ENCODE measurements at regions not wholly inside any gene's neighbourhood (a gene's known extent, or its start where the extent isn't known, plus 50 kb on each side); places are given as distances from the start of the nearest gene placed in this dataset.

DNA sequence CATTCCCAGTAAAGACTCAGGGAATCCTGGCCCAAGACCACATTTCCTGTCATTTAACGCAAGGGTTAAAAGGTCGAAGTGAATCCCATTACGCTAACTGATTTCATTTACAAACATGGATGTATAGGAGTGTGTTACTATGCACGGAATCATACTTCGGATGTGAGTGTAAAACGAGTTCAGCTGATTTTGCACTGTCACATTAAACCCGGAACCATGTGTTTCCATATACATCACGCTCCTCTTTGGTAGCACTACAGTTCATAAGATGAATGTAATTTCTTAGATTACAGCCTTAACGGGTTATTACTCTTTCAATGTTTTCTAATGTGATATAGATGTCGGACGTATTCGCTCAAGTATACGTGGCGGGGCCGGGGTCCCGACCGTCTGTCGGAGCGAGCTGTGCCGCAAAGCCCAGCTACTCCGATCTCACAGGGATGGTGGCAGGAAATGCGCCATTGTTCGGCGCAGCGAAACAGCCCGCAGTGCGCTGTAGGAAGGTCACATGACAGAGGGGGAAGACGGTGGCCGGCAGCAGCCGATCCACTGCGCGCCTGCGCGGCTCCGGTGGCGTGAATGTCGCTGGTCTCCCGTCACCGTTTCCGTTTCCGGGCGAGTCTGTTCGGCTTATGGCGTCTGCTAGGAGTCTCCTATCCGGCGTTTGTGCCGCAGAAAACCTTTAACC is 97.3 kb downstream of the NPAP1 start:
- peak overlapping the region; percentile 41; the same call in 1 of the 2 replicates for H2BK5ac ChIP-seq (ENCODE audit: low read depth, low read length)
- CTCF ChIA-PET (ENCODE audit: partially characterized antibody) = interaction anchor here (1.0 kb wide), 1 partner anchor 368 kb away, joined by 3 read pairs; no protein-coding TSS in a partner anchor
- peak overlapping the region; percentile 66 for H2AFZ ChIP-seq (ENCODE audit: low read length)
- 0 out of 2 replicates have a peak overlapping the region, but pooled peaks have one; percentile 20 for H2BK12ac ChIP-seq (ENCODE audit: low read depth, low read length)
- H2BK20ac ChIP-seq (ENCODE audit: low read length) = no peak overlapping the region
- H3K36me3 ChIP-seq (ENCODE audit: control insufficient read depth in 2 of 4, insufficient read depth in 4 of 4, low read length in 3 of 4) = no peaks in the 10 kb centered on the region
- no peaks in the 10 kb centered on the region; the same call in 1 of the 2 replicates for H3K23me2 ChIP-seq (ENCODE audit: low read depth, low read length)
- peak overlapping the region; percentile 77 for H4K91ac ChIP-seq (replicated peaks; ENCODE audit: insufficient read length, low read length)
- H3K79me1 ChIP-seq (ENCODE audit: low read depth, low read length) = no peaks in the 10 kb centered on the region
- H3K27ac ChIP-seq (ENCODE audit: low read depth, low read length) = no peak overlapping the region
- no peaks in the 10 kb centered on the region for H3K27me3 ChIP-seq (replicated peaks in 1 of 4; ENCODE audit: control insufficient read depth in 3 of 4, extremely low read depth in 1 of 4, insufficient read depth in 3 of 4, low read length in 3 of 4)
- peak overlapping the region; percentile 34 for H3K56ac ChIP-seq (replicated peaks; ENCODE audit: insufficient read length, low read depth, low read length)
- POLR2A ChIA-PET (ENCODE audit: partially characterized antibody) = interaction anchor here (0.7 to 1.6 kb wide), 9 partner anchors 12 to 185 kb away, joined by 3 to 5 read pairs (median 3); no protein-coding TSS in a partner anchor
- peak overlapping the region in 1 of 2 experiments; percentile 64; a peak in 2 of 4 replicates for H3K4me2 ChIP-seq (ENCODE audit: insufficient read depth in 1 of 2, low read depth in 2 of 2, low read length in 2 of 2)
- H3K18ac ChIP-seq (ENCODE audit: extremely low read depth, low read length) = no peak overlapping the region
- DNase-seq (ENCODE audit: low read depth in 1 of 2, low spot score in 2 of 2) (peak; percentile 73 to 79), FAIRE-seq (no peak)
- H2AK5ac ChIP-seq (ENCODE audit: low read depth, low read length) = no peak overlapping the region
- H3K4me1 ChIP-seq (replicated peaks in 1 of 4; ENCODE audit: control insufficient read depth in 3 of 4, insufficient read depth in 4 of 4, low read length in 3 of 4) = peaks cover 0 to 3% (median 0%) of the 10 kb centered on the region in 4 experiments; a peak in 1 of 7 replicates
- H3K9me3 ChIP-seq (ENCODE audit: insufficient read depth in 2 of 2, low read depth in 1 of 2, low read length in 1 of 2) = peaks cover 0 to 15% of the 10 kb centered on the region in 2 experiments; a peak in 2 of 4 replicates
- peak overlapping the region; percentile 92 for H2BK120ac ChIP-seq (replicated peaks; ENCODE audit: low read depth, low read length)
- H4K20me1 ChIP-seq (replicated peaks in 1 of 2; ENCODE audit: control insufficient read depth in 1 of 2, insufficient read depth in 2 of 2, low read length in 2 of 2) = no peaks in the 10 kb centered on the region
- H3K14ac ChIP-seq (ENCODE audit: insufficient read length) = no peak overlapping the region
- 96% methylated on average over 47 of the region's 47 CpGs; no CpG with 5 or more reads in 1 of the 2 experiments for WGBS, 2 experiments (ENCODE audit: extremely low coverage in 1 of 2, insufficient coverage in 1 of 2, insufficient read length in 1 of 2, insufficient replicate concordance in 2 of 2, low coverage in 1 of 2, low lambda C conversion rate in 2 of 2, missing lambda C conversion rate in 1 of 2)
- H3K9ac ChIP-seq (replicated peaks in 1 of 4; ENCODE audit: extremely low read depth in 1 of 4, low read depth in 3 of 4, low read length in 3 of 4) = peak overlapping the region in 1 of 4 experiments; percentile 15; a peak in 1 of 7 replicates
- peak overlapping the region; percentile 31; the same call in 1 of the 2 replicates for H4K8ac ChIP-seq (ENCODE audit: extremely low read depth, insufficient read depth, low read length)
- H3K79me2 ChIP-seq (ENCODE audit: control insufficient read depth in 1 of 2, insufficient read depth in 2 of 2, low read length in 2 of 2) = no peaks in the 10 kb centered on the region
- peak overlapping the region; percentile 39 for H3K4ac ChIP-seq (replicated peaks; ENCODE audit: insufficient read length, low read depth, low read length)
- no peak overlapping the region for H2BK15ac ChIP-seq (ENCODE audit: low read length)
- peak overlapping the region; percentile 33 for H4K5ac ChIP-seq (ENCODE audit: insufficient read length, low read depth, low read length)
- peak overlapping the region in 1 of 4 experiments; percentile 44; a peak in 2 of 8 replicates for H3K4me3 ChIP-seq (ENCODE audit: extremely low read depth in 1 of 4, insufficient read depth in 2 of 4, low read depth in 3 of 4, low read length in 4 of 4)
- H3K23ac ChIP-seq (ENCODE audit: insufficient read length) = no peak overlapping the region
- TF ChIP-seq TAF7 (optimal IDR thresholded peaks at IDR 0.05; ENCODE audit: borderline replicate concordance, low read depth, low read length) (no peak), SP2 (IDR thresholded peaks at IDR 0.05; ENCODE audit: low read length) (no peak), POU5F1 (IDR thresholded peaks at IDR 0.05; ENCODE audit: low read depth, low read length) (no peak), BACH1 (IDR thresholded peaks at IDR 0.05; ENCODE audit: low read length) (no peak), SP4 (IDR thresholded peaks at IDR 0.05; ENCODE audit: low read length) (no peak), NRF1 (IDR thresholded peaks at IDR 0.05; ENCODE audit: low read depth, low read length) (no peak), HDAC2 (IDR thresholded peaks at IDR 0.05; ENCODE audit: borderline replicate concordance in 1 of 2, low read depth in 2 of 2, low read length in 2 of 2) (no peak), KDM5A (IDR thresholded peaks at IDR 0.05; ENCODE audit: low read length) (no peak), SIX5 (IDR thresholded peaks at IDR 0.05; ENCODE audit: low read depth, low read length) (no peak), EP300 (IDR thresholded peaks at IDR 0.05; ENCODE audit: borderline replicate concordance in 1 of 2, low read depth in 2 of 2, low read length in 2 of 2) (no peak), RXRA (IDR thresholded peaks at IDR 0.05; ENCODE audit: insufficient read depth, low read depth, low read length) (no peak), BRCA1 (IDR thresholded peaks at IDR 0.05; ENCODE audit: low read depth, low read length) (no peak), BCL11A (IDR thresholded peaks at IDR 0.05; ENCODE audit: low read depth in 2 of 2, low read length in 2 of 2) (no peak)
